Brain microvascular endothelial cell (primary cell): ENCODE measurements at regions not wholly inside any gene's neighbourhood (a gene's known extent, or its start where the extent isn't known, plus 50 kb on each side); places are given as distances from the start of the nearest gene placed in this dataset.
"Not testable (repeated sequence)": the region's sequence is repeated elsewhere in the genome, so short reads cannot be mapped to it uniquely, and the experiment has no call there.

Experiments
- DNase-seq: peaks from one replicate; pipeline ENCODE4 v3.0.0-alpha.2; 2020
- H3K27ac ChIP-seq: fragments of 250-450 bp; sonication (Bioruptor Pico); 2 replicates; pipeline ENCODE4 v1.5.1; 2020; ENCODE audit warnings: mild to moderate bottlenecking, moderate library complexity
- H3K27me3 ChIP-seq: fragments of 250-450 bp; sonication (Bioruptor Pico); replicated peaks from 2 replicates; pipeline ENCODE4 v1.5.1; 2020; ENCODE audit warnings: mild to moderate bottlenecking
- H3K36me3 ChIP-seq: fragments of 250-450 bp; sonication (Bioruptor Pico); replicated peaks from 2 replicates; pipeline ENCODE4 v1.5.1; 2020; ENCODE audit warnings: mild to moderate bottlenecking
- H3K4me3 ChIP-seq: 2 replicates; pipeline ENCODE4 v1.5.1; 2011; ENCODE audit warnings: low read depth, mild to moderate bottlenecking, control low read depth, low read length, moderate library complexity
- CTCF ChIP-seq: IDR thresholded peaks from 2 replicates; pipeline ENCODE4 v1.5.1; 2011; ENCODE audit warnings: low read depth, mild to moderate bottlenecking, moderate library complexity, low read length, control low read depth, inconsistent platforms; ENCODE audit errors: missing control alignments
- in situ Hi-C: cut with HindIII; loops from 2 replicates; pipeline ENCODE4 v1.10.0; 2017; ENCODE audit warnings: low sequenced_read_pairs, low pct_ligation_motif_present

GRCh38 chr2:101630224-101630949, 67.1 kb upstream of the MAP4K4 start:
- H3K4me3 ChIP-seq = no peak overlapping the region
- no peaks in the 10 kb centered on the region for H3K36me3 ChIP-seq
- in situ Hi-C loops = no loop called here
- DNase-seq = no peak
- H3K27ac ChIP-seq = no peak overlapping the region
- H3K27me3 ChIP-seq = no peaks in the 10 kb centered on the region
- no peak for TF ChIP-seq CTCF

GRCh38 chr2:101628030-101628392, 69.5 kb upstream of the MAP4K4 start:
- no peak overlapping the region for H3K4me3 ChIP-seq
- no peaks in the 10 kb centered on the region for H3K27me3 ChIP-seq
- no peaks in the 10 kb centered on the region for H3K36me3 ChIP-seq
- in situ Hi-C loops = no loop called here
- no peak for DNase-seq
- no peak for TF ChIP-seq CTCF
- no peak overlapping the region for H3K27ac ChIP-seq

DNA sequence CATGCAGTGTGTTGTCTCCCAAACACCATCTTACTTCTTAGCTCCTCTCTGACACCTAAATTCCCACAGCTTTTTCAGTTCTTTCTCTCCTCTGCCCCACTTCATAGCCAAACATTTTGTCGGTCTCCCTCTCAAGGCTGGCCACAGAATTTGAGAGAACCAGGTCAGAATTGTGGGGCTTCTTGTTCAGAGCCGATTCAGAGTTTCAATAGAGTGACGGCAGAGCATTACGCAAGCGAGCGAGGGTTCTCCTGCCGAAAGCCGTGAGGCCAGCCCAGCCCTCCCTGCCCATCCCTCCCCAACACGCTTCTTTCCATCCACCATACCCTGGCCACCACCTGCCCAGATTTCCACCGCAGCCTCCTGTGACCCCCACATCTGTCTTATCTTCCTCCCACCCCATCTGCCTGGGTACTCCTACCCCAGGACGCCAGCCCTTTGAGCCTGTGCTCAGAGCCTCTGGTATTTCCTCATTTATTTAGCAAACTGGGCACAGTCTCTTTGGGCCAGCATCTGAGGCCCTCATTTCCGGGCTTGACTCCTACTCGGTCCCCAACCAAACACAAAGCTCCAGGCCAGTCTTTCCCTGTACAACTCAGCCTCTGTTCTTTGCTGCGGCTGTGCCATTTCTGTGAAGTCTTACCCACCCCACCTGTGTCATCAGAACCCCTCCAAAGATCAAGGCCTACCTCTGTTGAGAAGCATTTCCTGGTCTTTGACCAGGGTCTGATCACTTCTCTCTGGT, 70.0 kb upstream of the MAP4K4 start:
- in situ Hi-C loops = no loop called here
- no peaks in the 10 kb centered on the region for H3K36me3 ChIP-seq
- no peak overlapping the region for H3K4me3 ChIP-seq
- DNase-seq = no peak
- no peak for TF ChIP-seq CTCF
- H3K27me3 ChIP-seq = no peaks in the 10 kb centered on the region
- no peak overlapping the region for H3K27ac ChIP-seq

DNA sequence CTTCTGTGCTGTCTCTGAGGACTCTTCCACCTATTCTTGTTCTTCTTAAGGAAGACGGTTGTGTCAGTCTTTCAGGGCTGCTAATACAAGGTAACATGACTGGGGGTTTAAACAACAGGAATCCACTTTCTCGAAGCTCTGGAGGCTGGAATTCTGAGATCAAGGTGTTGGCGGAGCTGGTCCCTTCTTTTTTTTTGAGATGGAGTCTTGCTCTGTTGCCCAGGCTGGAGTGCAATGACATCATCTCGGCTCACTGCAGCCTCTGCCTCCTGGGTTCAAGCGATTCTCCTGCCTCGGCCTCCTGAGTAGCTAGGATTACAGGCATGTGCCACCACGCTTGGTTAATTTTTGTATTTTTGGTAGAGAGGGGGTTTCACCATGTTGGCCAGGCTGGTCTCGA, 71.7 kb upstream of the MAP4K4 start:
- H3K36me3 ChIP-seq, DNase-seq, in situ Hi-C loops, H3K27ac ChIP-seq, H3K27me3 ChIP-seq, H3K4me3 ChIP-seq: not testable (repeated sequence)

GRCh38 chr2:101625387-101625786, 72.1 kb upstream of the MAP4K4 start:
- no peak for DNase-seq
- H3K4me3 ChIP-seq = no peak overlapping the region
- in situ Hi-C loops = no loop called here
- no peaks in the 10 kb centered on the region for H3K27me3 ChIP-seq
- H3K36me3 ChIP-seq = no peaks in the 10 kb centered on the region
- H3K27ac ChIP-seq = no peak overlapping the region
- TF ChIP-seq CTCF = no peak

GRCh38 chr2:101624706-101625332, 72.7 kb upstream of the MAP4K4 start:
- H3K36me3 ChIP-seq = no peaks in the 10 kb centered on the region
- no peaks in the 10 kb centered on the region for H3K27me3 ChIP-seq
- no peak overlapping the region for H3K27ac ChIP-seq
- H3K4me3 ChIP-seq = no peak overlapping the region
- in situ Hi-C loops = no loop called here
- DNase-seq = no peak
- no peak for TF ChIP-seq CTCF
